ENCODE measurements at regions not wholly inside any gene's neighbourhood (a gene's known extent, or its start where the extent isn't known, plus 50 kb on each side); places are given as distances from the start of the nearest gene placed in this dataset.
A peak's percentile ranks its signal among the peaks of the same experiment; 100 is the strongest.

GRCh38 chr1:37177230-37177864, 143.0 kb upstream of the GRIK3 start:
- no peak overlapping the region for H3K27ac ChIP-seq (ENCODE audit: low read length)
- TF ChIP-seq CTCF (IDR thresholded peaks at IDR 0.05) (peak; percentile 70), POLR2AphosphoS5 (IDR thresholded peaks at IDR 0.05; ENCODE audit: low read depth, low read length) (no peak), SIN3A (IDR thresholded peaks at IDR 0.05; ENCODE audit: borderline replicate concordance, insufficient read depth, low read depth, low read length) (no peak), TCF7L2 (IDR thresholded peaks at IDR 0.05; ENCODE audit: low read depth, low read length) (no peak)
- ChIA-PET POLR2A (no interaction called here), CTCF (no interaction called here)
- intact Hi-C loops (cut with micrococcal nuclease; ENCODE audit: unreplicated experiment), result no loop called here
- ATAC-seq (peak; percentile 72), DNase-seq (ENCODE audit: low read depth, low spot score) (peak; percentile 18)
- H3K4me1 ChIP-seq (ENCODE audit: control insufficient read depth, insufficient read depth, low read length), result no peaks in the 10 kb centered on the region
- H3K36me3 ChIP-seq (ENCODE audit: control insufficient read depth, insufficient read depth, low read length), result no peaks in the 10 kb centered on the region
- in situ Hi-C loops (cut with HindIII; ENCODE audit: low pct_unique_long_range_greater_than_20kb, low sequenced_read_pairs), result no loop called here
- BruUV-seq (replicated peaks), result no TSS peak
- H3K9me3 ChIP-seq (ENCODE audit: control insufficient read depth, insufficient read depth, low read depth, low read length), result no peaks in the 10 kb centered on the region
- H3K27me3 ChIP-seq (ENCODE audit: control insufficient read depth, insufficient read depth, low read length), result peaks cover 2% of the 10 kb centered on the region; the same call in 1 of the 2 replicates
- no peak overlapping the region for H3K4me3 ChIP-seq (ENCODE audit: low read depth in 2 of 2, low read length in 2 of 2)

GRCh38 chr1:37181425-37181824, 147.1 kb upstream of the GRIK3 start:
- Histone ChIP-seq H3K9me3 (ENCODE audit: control insufficient read depth, insufficient read depth, low read depth, low read length) (no peaks in the 10 kb centered on the region), H3K36me3 (ENCODE audit: control insufficient read depth, insufficient read depth, low read length) (no peaks in the 10 kb centered on the region), H3K4me3 (ENCODE audit: low read depth in 2 of 2, low read length in 2 of 2) (no peak overlapping the region), H3K27ac (ENCODE audit: low read length) (no peak overlapping the region), H3K4me1 (ENCODE audit: control insufficient read depth, insufficient read depth, low read length) (no peaks in the 10 kb centered on the region), H3K27me3 (ENCODE audit: control insufficient read depth, insufficient read depth, low read length) (no peaks in the 10 kb centered on the region; the same call in 1 of the 2 replicates)
- no peak for DNase-seq (ENCODE audit: low read depth, low spot score)
- TF ChIP-seq TCF7L2 (IDR thresholded peaks at IDR 0.05; ENCODE audit: low read depth, low read length) (no peak), CTCF (IDR thresholded peaks at IDR 0.05) (no peak), REST (IDR thresholded peaks at IDR 0.05; ENCODE audit: insufficient read depth in 1 of 2, low read depth in 2 of 2, low read length in 1 of 2) (no peak), POLR2AphosphoS5 (IDR thresholded peaks at IDR 0.05; ENCODE audit: low read depth, low read length) (no peak), SIN3A (IDR thresholded peaks at IDR 0.05; ENCODE audit: borderline replicate concordance, insufficient read depth, low read depth, low read length) (no peak)
- CTCF ChIA-PET, result no interaction called here
- intact Hi-C loops (cut with micrococcal nuclease; ENCODE audit: unreplicated experiment) (no loop called here), in situ Hi-C loops (cut with HindIII; ENCODE audit: low pct_unique_long_range_greater_than_20kb, low sequenced_read_pairs) (no loop called here)
- no TSS peak for BruUV-seq (replicated peaks)
- ATAC-seq, result no peak
- POLR2A ChIA-PET, result no interaction called here
